ENCODE measurements at regions not wholly inside any gene's neighbourhood (a gene's known extent, or its start where the extent isn't known, plus 50 kb on each side); places are given as distances from the start of the nearest gene placed in this dataset.

DNA sequence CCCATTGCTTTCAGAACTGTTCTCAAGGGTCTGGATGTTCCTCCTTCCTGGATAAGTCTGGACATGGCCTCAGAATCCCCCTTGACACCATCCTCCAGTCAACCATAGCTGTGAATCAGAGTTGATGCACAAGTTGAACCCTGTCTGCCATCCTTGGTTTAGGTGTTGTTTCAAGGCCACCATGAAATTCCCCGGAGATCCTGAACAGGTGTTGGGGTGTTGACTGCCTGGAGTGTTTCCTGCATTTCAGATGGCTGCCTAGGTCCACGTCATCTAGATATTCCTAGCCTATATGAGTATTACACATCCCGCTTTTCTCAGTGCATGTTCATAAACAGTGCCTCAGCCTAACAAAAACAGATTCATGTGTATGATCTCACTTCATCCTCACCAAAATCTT lies 86.7 kb upstream of the PWP1 start:
- TF ChIP-seq EZH2 (IDR thresholded peaks at IDR 0.05; ENCODE audit: insufficient read depth, poor library complexity, severe bottlenecking) (no peak), EZH2phosphoT487 (IDR thresholded peaks at IDR 0.05; ENCODE audit: insufficient read depth, low read depth) (no peak)

Data from GM23248 (cell line).